ENCODE measurements at regions not wholly inside any gene's neighbourhood (a gene's known extent, or its start where the extent isn't known, plus 50 kb on each side); places are given as distances from the start of the nearest gene placed in this dataset.

GRCh38 chr20:63116412-63117106 lies 99.4 kb downstream of the YTHDF1 start:
- DNase-seq = no peak
- Mint-ChIP-seq H3K36me3 (ENCODE audit: low read depth) (no peaks in the 10 kb centered on the region), H3K27ac (no peak overlapping the region), H3K9me3 (peaks cover 4% of the 10 kb centered on the region), H3K4me1 (no peaks in the 10 kb centered on the region), H3K4me3 (no peak overlapping the region), H3K27me3 (peaks cover 8% of the 10 kb centered on the region)
- CTCF ChIA-PET = no interaction called here
- POLR2A ChIA-PET = no interaction called here

- no peak overlapping the region for H3K27ac Mint-ChIP-seq
- ChIA-PET POLR2A (no interaction called here), CTCF (no interaction called here)
- peaks cover 8% of the 10 kb centered on the region for H3K27me3 Mint-ChIP-seq
- H3K9me3 Mint-ChIP-seq = peaks cover 5% of the 10 kb centered on the region
- H3K36me3 Mint-ChIP-seq (ENCODE audit: low read depth) = no peaks in the 10 kb centered on the region
- DNase-seq = no peak
- H3K4me1 Mint-ChIP-seq = no peaks in the 10 kb centered on the region
- no peak overlapping the region for H3K4me3 Mint-ChIP-seq
Observed at GRCh38 chr20:63115651-63116411, 100.1 kb downstream of the YTHDF1 start.

- peaks cover 5% of the 10 kb centered on the region for H3K9me3 Mint-ChIP-seq
- H3K27me3 Mint-ChIP-seq = peaks cover 8% of the 10 kb centered on the region
- no peak for DNase-seq
- no peak overlapping the region for H3K27ac Mint-ChIP-seq
- no peak overlapping the region for H3K4me3 Mint-ChIP-seq
- POLR2A ChIA-PET = no interaction called here
- CTCF ChIA-PET = no interaction called here
- H3K36me3 Mint-ChIP-seq (ENCODE audit: low read depth) = no peaks in the 10 kb centered on the region
- H3K4me1 Mint-ChIP-seq = no peaks in the 10 kb centered on the region
Observed at GRCh38 chr20:63114693-63115311, 101.1 kb downstream of the YTHDF1 start.

- Mint-ChIP-seq H3K36me3 (ENCODE audit: low read depth) (no peaks in the 10 kb centered on the region), H3K4me1 (no peaks in the 10 kb centered on the region), H3K27me3 (peaks cover 11% of the 10 kb centered on the region), H3K9me3 (peaks cover 5% of the 10 kb centered on the region), H3K4me3 (no peak overlapping the region), H3K27ac (no peak overlapping the region)
- ChIA-PET POLR2A (no interaction called here), CTCF (no interaction called here)
- DNase-seq = no peak
Observed at GRCh38 chr20:63114006-63114692, 101.8 kb downstream of the YTHDF1 start.

- Mint-ChIP-seq H3K9me3 (peaks cover 8% of the 10 kb centered on the region), H3K27me3 (peaks cover 11% of the 10 kb centered on the region), H3K36me3 (ENCODE audit: low read depth) (no peaks in the 10 kb centered on the region), H3K27ac (no peak overlapping the region), H3K4me3 (no peak overlapping the region), H3K4me1 (no peaks in the 10 kb centered on the region)
- ChIA-PET CTCF (no interaction called here), POLR2A (no interaction called here)
- DNase-seq = no peak
Observed at GRCh38 chr20:63112491-63113219, 103.3 kb downstream of the YTHDF1 start.

- Mint-ChIP-seq H3K9me3 (peaks cover 8% of the 10 kb centered on the region), H3K36me3 (ENCODE audit: low read depth) (no peaks in the 10 kb centered on the region), H3K27ac (no peak overlapping the region), H3K27me3 (peaks cover 6% of the 10 kb centered on the region), H3K4me1 (no peaks in the 10 kb centered on the region), H3K4me3 (no peak overlapping the region)
- DNase-seq = no peak
- CTCF ChIA-PET = no interaction called here
- POLR2A ChIA-PET = no interaction called here
Observed at GRCh38 chr20:63108247-63108646, 101.5 kb upstream of the BHLHE23 start.

GRCh38 chr20:63107449-63108200 lies 100.9 kb upstream of the BHLHE23 start:
- Mint-ChIP-seq H3K36me3 (ENCODE audit: low read depth) (no peaks in the 10 kb centered on the region), H3K27ac (no peak overlapping the region), H3K9me3 (peaks cover 8% of the 10 kb centered on the region), H3K27me3 (peaks cover 6% of the 10 kb centered on the region), H3K4me3 (no peak overlapping the region), H3K4me1 (peaks cover 3% of the 10 kb centered on the region)
- DNase-seq = no peak
- ChIA-PET POLR2A (no interaction called here), CTCF (no interaction called here)

GRCh38 chr20:63106765-63107448 lies 100.1 kb upstream of the BHLHE23 start:
- no peak for DNase-seq
- H3K27me3 Mint-ChIP-seq = peaks cover 6% of the 10 kb centered on the region
- H3K27ac Mint-ChIP-seq = no peak overlapping the region
- H3K4me3 Mint-ChIP-seq = no peak overlapping the region
- POLR2A ChIA-PET = no interaction called here
- CTCF ChIA-PET = no interaction called here
- peaks cover 4% of the 10 kb centered on the region for H3K4me1 Mint-ChIP-seq
- H3K9me3 Mint-ChIP-seq = peaks cover 8% of the 10 kb centered on the region
- no peaks in the 10 kb centered on the region for H3K36me3 Mint-ChIP-seq (ENCODE audit: low read depth)

- CTCF ChIA-PET = no interaction called here
- Mint-ChIP-seq H3K4me3 (no peak overlapping the region), H3K4me1 (peaks cover 8% of the 10 kb centered on the region), H3K27ac (no peak overlapping the region), H3K36me3 (ENCODE audit: low read depth) (no peaks in the 10 kb centered on the region), H3K9me3 (peaks cover 3% of the 10 kb centered on the region), H3K27me3 (peaks cover 2% of the 10 kb centered on the region)
- POLR2A ChIA-PET = no interaction called here
- DNase-seq = no peak
Observed at GRCh38 chr20:63106108-63106764, 99.5 kb upstream of the BHLHE23 start.

- Mint-ChIP-seq H3K4me3 (no peak overlapping the region), H3K27ac (no peak overlapping the region), H3K4me1 (peaks cover 8% of the 10 kb centered on the region), H3K9me3 (peaks cover 3% of the 10 kb centered on the region), H3K27me3 (peaks cover 2% of the 10 kb centered on the region), H3K36me3 (ENCODE audit: low read depth) (no peaks in the 10 kb centered on the region)
- CTCF ChIA-PET = no interaction called here
- POLR2A ChIA-PET = no interaction called here
- no peak for DNase-seq
Observed at GRCh38 chr20:63105211-63106107, 98.7 kb upstream of the BHLHE23 start.
